Tibial nerve (tissue), 4 donors: ENCODE measurements at regions not wholly inside any gene's neighbourhood (a gene's known extent, or its start where the extent isn't known, plus 50 kb on each side); places are given as distances from the start of the nearest gene placed in this dataset.

Experiments
- CTCF ChIP-seq, 5 experiments: fragments of 200-600 bp in 3 of 5; fragments of 450-650 bp in 2 of 5; sonication (generic) in 3 of 5; IDR thresholded peaks; one replicate each; pipeline ENCODE4 v1.5.1; 2016 to 2019; ENCODE audit warnings: antibody characterized with exemption in 5 of 5, mild to moderate bottlenecking in 3 of 5, moderate library complexity in 2 of 5
- EP300 ChIP-seq, 2 donors: sonication (generic); formaldehyde crosslinking; IDR thresholded peaks; one replicate each; pipeline ENCODE4 v1.6.1; 2017; ENCODE audit warnings: antibody characterized with exemption in 2 of 2, mild to moderate bottlenecking in 1 of 2

GRCh38 chr5:61630908-61631307 lies 298.9 kb downstream of the ZSWIM6 start:
- TF ChIP-seq CTCF (IDR thresholded peaks at IDR 0.05) = no peak
- no peak for TF ChIP-seq EP300 (IDR thresholded peaks at IDR 0.05)
